Renal pelvis (tissue), 1 donor: ENCODE measurements at regions not wholly inside any gene's neighbourhood (a gene's known extent, or its start where the extent isn't known, plus 50 kb on each side); places are given as distances from the start of the nearest gene placed in this dataset.

Experiments used
- DNase-seq: peaks from one replicate; pipeline ENCODE4 v3.0.0-alpha.2; 2013

- no peak for DNase-seq
Measured at GRCh38 chr16:79329967-79330366, 270.6 kb downstream of the MAF start.

DNA sequence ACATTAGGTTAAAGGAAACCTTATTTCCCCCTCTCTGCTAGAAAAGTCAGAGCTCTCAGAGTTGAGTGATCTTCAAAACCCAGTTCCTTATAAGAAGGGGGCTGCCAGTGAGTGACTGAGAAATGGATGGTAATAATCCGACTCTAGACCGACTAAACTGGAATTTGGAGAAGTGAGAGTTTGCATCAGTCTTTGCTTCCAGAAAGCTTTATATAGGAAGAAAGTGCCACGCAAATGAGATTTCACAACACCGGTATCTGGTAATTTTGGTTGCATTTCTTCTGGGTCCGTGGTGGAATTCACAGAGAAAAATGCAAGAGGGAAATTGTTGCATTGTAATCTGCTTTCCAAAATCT, 271.4 kb downstream of the MAF start:
- DNase-seq: no peak

DNA sequence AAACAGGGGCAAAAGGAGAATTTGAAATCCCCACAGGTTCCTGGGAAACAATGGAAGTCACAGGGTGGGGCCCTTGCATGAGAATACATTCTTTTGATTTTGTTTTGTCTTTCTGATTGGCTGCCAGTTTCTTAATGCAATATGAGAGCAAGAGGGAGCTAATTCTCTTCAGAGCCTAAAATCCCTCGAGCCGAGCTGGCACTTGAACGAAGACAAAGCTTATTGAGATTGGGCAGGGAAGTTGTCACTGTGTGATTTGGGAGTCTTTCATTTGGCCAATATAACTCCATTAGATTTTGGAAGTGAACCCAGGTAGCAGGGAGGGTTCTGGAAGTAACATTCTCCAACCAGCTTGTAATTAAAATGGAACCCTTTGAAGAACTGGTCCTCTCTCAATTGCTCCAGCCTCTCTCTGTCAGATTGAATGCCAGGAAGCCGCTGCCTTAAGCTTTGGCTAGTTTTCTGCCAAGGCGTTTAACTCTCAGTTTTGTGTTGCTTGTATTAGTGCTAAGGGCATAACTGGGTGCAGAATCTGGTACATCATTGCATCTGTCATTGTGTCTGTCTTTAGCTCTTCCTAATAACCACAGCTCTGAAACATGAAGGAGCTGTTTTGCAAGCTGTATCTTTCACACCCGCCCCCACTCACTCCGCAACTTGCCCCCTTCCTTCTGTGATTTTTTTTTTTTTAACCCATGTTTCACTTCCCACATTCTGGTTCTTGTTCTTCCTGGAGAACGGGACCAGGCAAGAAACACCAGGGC, 272.0 kb downstream of the MAF start:
- DNase-seq: no peak

DNA sequence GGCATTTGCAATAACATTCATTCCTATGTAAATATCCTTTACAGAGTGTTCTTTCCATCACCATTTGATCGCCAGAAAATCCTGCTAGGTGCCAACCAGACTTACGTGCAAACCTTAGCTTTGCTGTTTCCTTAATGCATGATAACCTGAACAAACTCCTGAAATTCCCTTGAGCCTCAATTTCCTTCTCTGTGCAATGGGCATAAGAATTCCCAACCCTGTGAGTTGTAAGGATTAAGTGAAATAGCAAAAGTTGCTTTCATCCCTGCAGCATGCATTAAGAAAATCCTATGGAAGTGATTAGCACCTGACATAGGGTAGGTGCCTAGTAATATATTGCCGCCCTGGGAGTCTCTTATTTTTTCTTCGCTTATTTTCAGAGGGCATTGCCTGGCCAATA, 272.7 kb downstream of the MAF start:
- no peak for DNase-seq

DNA sequence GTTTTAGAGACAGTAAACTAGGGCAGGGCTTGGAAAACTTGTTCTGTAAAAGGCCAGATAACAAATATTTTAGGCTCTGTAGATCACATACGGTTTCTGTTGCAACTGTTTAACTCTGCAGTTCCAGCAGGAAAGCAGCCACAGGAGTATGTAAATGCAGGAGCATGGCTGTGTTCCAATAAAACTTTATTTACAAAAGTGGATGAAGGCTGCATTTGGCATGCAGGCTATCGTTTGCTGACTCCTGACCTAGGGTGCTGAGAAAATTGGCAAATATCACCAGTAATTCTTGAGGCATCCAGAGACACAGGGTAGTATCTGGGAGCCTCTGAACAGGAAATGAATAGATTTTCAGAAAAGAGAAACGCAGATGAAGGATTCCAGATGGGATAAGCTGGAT, 274.0 kb downstream of the MAF start:
- no peak for DNase-seq

DNA sequence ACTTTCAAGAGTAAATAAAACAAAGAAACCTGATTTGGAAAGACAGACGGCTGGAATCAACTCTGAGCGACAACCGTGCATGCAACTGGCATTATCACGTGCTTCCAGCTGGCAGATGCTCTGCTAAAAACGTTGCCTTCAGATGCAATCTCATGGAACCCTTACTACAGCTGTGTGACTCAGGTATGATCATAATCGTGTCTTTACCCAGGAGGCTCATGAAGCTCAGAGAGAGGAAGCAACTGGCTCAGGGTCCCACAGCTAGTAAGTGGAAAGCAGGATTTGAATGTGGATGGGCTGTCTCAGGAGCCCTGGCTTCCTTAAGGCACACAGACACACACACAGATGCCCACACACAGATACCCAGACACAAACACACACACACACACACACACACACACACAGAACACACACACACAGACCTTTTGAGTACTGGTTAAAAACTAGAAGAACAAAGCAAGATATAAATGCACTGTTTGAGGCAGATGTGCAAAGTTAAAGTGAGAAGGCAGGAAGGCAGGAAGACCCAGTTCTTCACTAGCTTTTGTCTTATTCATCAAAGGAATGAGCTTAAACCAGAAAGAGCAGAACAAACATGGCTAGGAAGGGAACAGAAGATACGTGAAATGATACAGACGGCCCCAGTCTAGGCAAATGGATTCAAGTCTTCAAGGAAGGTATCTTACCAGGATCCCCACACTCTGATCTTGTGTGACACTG, 275.2 kb downstream of the MAF start:
- DNase-seq: no peak

GRCh38 chr16:79320956-79321355, 279.6 kb downstream of the MAF start:
- no peak for DNase-seq

DNA sequence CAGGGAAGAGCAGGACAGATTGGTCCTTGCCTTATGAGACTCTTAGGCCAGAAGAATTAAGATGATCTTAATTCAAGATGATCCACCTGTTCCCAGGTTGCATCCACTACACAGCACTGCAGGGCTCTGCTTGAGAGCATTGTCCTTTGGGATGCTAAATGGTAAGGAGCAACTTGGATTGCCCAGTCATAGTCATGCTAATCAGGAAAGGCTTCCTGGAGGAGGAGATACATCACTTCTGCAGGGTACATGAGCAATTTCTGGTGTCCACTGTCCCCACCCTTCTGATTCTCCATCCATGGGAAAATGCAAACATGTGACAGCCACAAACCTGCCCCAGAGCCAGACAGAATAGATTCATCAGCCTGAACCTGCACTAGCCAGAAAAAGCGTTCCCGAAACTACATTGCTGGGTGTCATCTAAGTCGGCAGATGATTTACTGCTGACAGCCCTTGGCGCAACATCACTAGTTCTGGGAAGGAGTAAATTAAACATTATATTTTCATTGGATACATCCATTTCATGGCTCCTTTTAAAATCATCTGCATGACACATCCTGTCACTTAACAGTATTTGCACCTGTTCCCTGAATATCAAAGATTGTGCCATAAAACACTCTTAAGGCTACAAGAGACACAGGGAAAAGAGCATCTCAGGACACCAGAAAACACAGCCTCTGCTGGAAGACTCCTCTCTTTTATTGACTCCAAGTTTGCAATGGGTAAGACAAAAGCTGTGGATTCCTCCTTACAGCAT, 282.2 kb downstream of the MAF start:
- no peak for DNase-seq

- DNase-seq: no peak
Measured at GRCh38 chr16:79317521-79317920, 283.0 kb downstream of the MAF start.

DNA sequence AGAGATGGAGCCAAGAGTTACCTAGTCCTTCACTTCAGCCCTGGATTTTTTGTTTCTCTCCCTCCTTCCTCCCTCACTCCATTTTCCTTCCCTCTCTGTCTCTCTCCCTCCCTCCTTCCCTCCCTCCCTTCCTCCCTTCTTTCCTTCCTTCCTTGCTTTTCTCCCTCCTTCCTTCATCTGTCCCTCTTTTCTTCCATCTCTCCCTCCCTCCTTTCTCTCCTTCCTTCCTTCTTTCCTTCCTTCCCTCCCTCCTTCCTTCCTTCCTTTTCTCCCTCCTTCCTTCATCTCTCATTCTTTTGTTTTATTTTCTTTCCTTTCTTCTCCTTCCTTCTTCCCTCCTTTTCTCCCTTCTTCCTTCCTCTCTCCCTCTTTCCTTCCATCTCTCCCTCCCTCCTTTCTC, 283.5 kb downstream of the MAF start:
- DNase-seq: no peak

DNA sequence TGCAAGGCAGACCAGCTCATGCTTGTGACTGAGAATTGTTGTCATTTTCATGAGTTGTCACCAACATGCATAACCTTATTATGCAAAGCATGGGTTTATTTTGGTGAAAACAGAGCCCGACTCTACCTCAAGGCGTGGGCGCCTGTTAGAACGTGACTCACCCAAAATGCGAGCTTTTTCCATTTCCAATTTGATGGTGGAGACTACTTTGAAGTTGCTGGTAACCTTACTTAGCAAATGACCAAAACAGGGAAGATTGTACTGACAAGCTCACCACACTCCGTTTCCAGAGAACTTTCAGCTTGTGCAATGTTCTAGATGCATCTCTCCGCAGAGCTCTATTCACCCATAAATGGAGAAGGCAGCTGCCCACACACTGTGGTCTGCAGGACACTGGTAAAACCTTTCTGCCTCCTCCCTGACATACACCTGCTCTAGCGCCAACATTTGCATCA, 284.5 kb downstream of the MAF start:
- no peak for DNase-seq

DNA sequence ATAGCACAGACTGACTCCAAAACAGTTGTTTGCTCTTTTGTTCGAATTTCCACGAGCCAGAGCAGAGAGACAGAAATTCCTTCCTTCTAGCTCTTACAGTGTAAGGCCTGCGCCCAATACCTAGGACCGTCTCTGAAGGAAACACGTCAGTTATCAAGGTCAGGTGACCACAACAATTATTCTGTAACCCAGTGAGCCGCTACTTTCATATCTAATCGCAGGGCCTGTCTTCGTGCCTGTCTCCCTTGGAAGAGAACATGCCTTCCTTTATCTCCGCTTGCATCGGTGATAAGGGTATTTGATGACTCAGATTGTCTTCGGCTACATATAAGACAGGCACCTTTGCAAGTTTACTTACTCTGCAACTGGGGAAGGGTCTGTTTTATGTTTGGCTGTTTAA, 288.0 kb downstream of the MAF start:
- DNase-seq: no peak

DNA sequence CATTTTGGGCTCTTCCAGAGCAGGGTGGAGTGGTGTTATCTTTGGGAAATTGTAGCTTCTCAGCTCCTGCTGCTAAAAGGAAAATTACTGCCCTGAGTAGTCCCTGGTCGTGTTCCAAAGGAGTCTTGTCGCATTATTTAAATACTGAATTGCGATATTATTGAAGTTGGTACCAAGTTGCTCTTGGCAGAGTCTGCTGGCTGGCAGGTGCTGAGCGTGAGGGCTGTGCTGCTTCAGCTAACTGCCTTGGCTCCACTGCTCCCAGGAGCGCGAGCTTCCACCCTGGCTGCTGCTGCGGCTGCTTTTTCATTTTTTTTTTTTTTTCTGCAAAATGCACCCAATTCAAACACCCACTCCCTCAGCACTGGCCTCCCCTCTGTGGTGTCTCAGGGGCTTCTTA, 289.8 kb downstream of the MAF start:
- DNase-seq: no peak

DNA sequence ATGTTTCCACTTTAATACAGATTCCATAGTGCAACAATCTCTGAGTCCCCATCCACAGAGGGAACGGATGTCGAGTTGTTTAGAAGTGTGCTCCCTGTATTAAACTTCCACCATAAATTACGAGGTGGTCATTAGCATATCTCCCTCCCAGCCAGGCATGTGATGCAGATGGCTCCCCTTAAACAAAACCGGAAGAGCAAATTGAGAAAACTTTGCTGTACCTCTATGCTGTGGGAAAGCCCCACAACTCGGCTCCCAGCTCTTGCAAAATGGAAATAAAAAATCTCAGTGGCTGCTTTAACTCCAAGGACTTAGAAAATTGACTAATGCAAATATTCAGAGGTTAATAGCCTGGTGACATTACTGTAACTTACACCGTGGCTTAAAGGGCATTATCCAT, 290.9 kb downstream of the MAF start:
- DNase-seq: no peak

GRCh38 chr16:79307214-79307613, 293.3 kb downstream of the MAF start:
- no peak for DNase-seq

DNA sequence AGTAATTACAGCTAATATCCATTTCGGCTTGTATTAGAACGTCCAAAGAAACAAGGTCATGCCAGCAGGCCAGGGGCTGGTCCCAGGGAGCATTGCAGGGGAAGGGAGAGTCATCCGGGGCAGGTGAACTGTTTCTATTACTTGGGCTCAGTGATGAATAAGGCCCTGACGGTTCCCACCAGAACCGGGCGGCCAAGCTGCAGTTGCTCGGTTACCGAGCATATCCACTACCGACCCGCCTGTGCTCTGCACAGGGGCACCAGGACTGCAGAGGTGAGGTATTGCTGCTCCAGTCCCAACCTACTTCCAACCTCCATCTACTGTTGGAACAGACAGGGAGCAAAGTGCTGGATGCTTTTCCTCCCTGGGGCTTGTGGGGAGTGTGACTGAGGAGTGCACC, 295.5 kb downstream of the MAF start:
- DNase-seq: no peak

GRCh38 chr16:79303959-79304387, 296.6 kb downstream of the MAF start:
- no peak for DNase-seq

GRCh38 chr16:79303206-79303605, 297.3 kb downstream of the MAF start:
- no peak for DNase-seq

DNA sequence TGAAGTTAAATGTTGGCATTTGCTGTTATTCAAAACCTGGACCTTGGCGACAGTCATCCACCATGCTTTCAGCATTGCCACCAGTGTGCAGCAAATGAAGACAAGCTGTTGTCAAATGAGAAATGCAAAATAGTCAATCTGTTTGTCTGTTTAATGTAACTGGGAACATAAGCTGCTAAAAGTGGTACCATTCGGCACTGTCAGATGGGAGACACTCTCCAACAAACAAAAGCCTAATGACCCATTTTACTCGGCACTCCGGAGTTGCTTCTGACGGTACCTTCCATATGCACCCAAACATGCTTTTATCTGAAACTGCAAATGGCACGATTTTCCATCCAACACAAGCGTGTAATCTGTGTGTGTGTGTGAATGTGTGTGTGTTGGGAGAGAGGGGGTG, 297.8 kb downstream of the MAF start:
- DNase-seq: no peak

GRCh38 chr16:79301051-79301450, 299.5 kb downstream of the MAF start:
- DNase-seq: no peak

GRCh38 chr16:79298894-79299799, 301.4 kb downstream of the MAF start:
- no peak for DNase-seq

DNA sequence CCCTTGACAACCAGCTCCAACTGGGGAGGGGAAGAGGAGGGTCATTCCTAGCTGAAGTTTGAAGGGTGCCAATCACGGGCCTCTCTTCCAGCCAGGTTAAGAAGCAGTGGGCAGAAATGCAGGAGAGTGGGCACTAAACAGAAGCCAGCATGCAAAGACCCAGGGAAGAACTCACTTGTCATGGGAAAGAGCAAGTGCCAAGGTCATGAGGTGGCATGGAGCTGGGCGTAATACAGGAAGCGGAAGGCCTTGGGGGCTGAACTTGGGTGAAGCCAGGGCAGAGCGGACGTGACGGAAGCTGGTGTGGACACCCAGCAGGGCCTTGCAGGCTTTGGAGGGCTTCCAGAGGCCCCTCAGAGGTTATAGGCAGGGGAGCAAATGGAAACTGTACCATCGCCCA, 302.1 kb downstream of the MAF start:
- DNase-seq: no peak
